ENCODE measurements at regions not wholly inside any gene's neighbourhood (a gene's known extent, or its start where the extent isn't known, plus 50 kb on each side); places are given as distances from the start of the nearest gene placed in this dataset.

GRCh38 chr10:61356354-61356753 lies 96.8 kb downstream of the TMEM26 start:
- intact Hi-C loops (cut with DNase I), result no loop called here
- no peak overlapping the region for H3K27ac ChIP-seq (ENCODE audit: low read depth in 2 of 2, low read length in 2 of 2)
- TF ChIP-seq CTCF (IDR thresholded peaks at IDR 0.05; ENCODE audit: borderline replicate concordance, extremely low read depth, insufficient read depth), result no peak
- no peak overlapping the region for H3K9ac ChIP-seq (ENCODE audit: low read length in 3 of 3)
- H3K4me1 ChIP-seq (ENCODE audit: control insufficient read depth in 2 of 3, insufficient read depth in 2 of 3, low read depth in 1 of 3, low read length in 3 of 3), result peaks cover 0 to 2% (median 0%) of the 10 kb centered on the region in 3 donors
- no peaks in the 10 kb centered on the region for H3K36me3 ChIP-seq (ENCODE audit: control insufficient read depth in 2 of 3, insufficient read depth in 3 of 3, low read length in 3 of 3)
- DNase-seq (no peak), FAIRE-seq (no peak)
- no peaks in the 10 kb centered on the region for H3K9me3 ChIP-seq (ENCODE audit: control insufficient read depth in 2 of 3, insufficient read depth in 1 of 3, low read length in 3 of 3)
- no peaks in the 10 kb centered on the region for H3K27me3 ChIP-seq (ENCODE audit: control insufficient read depth, insufficient read depth, low read length)
- H3K4me3 ChIP-seq (ENCODE audit: low read length in 3 of 3), result no peak overlapping the region

GRCh38 chr10:61355211-61355610 lies 98.0 kb downstream of the TMEM26 start:
- no peaks in the 10 kb centered on the region for H3K9me3 ChIP-seq (ENCODE audit: control insufficient read depth in 2 of 3, insufficient read depth in 1 of 3, low read length in 3 of 3)
- H3K36me3 ChIP-seq (ENCODE audit: control insufficient read depth in 2 of 3, insufficient read depth in 3 of 3, low read length in 3 of 3), result no peaks in the 10 kb centered on the region
- no peak for TF ChIP-seq CTCF (IDR thresholded peaks at IDR 0.05; ENCODE audit: borderline replicate concordance, extremely low read depth, insufficient read depth)
- no peak overlapping the region for H3K9ac ChIP-seq (ENCODE audit: low read length in 3 of 3)
- no peak overlapping the region for H3K27ac ChIP-seq (ENCODE audit: low read depth in 2 of 2, low read length in 2 of 2)
- peaks cover 0 to 2% (median 0%) of the 10 kb centered on the region in 3 donors for H3K4me1 ChIP-seq (ENCODE audit: control insufficient read depth in 2 of 3, insufficient read depth in 2 of 3, low read depth in 1 of 3, low read length in 3 of 3)
- FAIRE-seq (no peak), DNase-seq (no peak)
- intact Hi-C loops (cut with DNase I), result no loop called here
- H3K27me3 ChIP-seq (ENCODE audit: control insufficient read depth, insufficient read depth, low read length), result no peaks in the 10 kb centered on the region
- no peak overlapping the region for H3K4me3 ChIP-seq (ENCODE audit: low read length in 3 of 3)

DNA sequence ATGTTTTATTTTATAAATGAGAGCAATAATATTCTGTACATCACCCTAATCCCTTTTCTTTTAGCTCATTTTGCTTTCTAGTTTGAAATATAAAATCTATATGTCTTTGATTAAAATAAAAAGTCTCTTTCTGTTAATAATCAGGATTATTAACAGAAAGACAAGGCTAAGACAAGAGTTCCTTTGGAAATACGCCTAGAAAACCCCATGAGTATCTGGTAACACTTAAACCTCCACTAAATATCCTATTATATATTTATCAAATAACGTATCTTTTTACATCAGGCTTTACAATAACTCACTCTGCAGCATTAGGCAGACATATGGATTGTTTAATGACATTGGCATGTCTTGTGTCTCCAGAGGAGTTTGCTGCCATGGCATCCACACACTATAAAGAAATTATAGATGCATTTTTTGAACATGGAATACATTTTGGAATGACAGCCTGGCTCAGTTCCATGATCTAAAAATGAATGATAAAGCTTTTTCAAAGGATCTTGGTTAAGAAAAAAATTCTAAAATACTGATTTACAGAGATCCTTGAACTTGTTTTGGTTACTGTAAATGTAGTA lies 98.7 kb downstream of the TMEM26 start:
- Histone ChIP-seq H3K36me3 (ENCODE audit: control insufficient read depth in 2 of 3, insufficient read depth in 3 of 3, low read length in 3 of 3) (no peaks in the 10 kb centered on the region), H3K4me1 (ENCODE audit: control insufficient read depth in 2 of 3, insufficient read depth in 2 of 3, low read depth in 1 of 3, low read length in 3 of 3) (peaks cover 0 to 2% (median 0%) of the 10 kb centered on the region in 3 donors), H3K9me3 (ENCODE audit: control insufficient read depth in 2 of 3, insufficient read depth in 1 of 3, low read length in 3 of 3) (no peaks in the 10 kb centered on the region), H3K27ac (ENCODE audit: low read depth in 2 of 2, low read length in 2 of 2) (no peak overlapping the region), H3K4me3 (ENCODE audit: low read length in 3 of 3) (no peak overlapping the region), H3K9ac (ENCODE audit: low read length in 3 of 3) (no peak overlapping the region), H3K27me3 (ENCODE audit: control insufficient read depth, insufficient read depth, low read length) (no peaks in the 10 kb centered on the region)
- no peak for TF ChIP-seq CTCF (IDR thresholded peaks at IDR 0.05; ENCODE audit: borderline replicate concordance, extremely low read depth, insufficient read depth)
- FAIRE-seq, result no peak
- intact Hi-C loops (cut with DNase I), result no loop called here
- DNase-seq, result no peak

DNA sequence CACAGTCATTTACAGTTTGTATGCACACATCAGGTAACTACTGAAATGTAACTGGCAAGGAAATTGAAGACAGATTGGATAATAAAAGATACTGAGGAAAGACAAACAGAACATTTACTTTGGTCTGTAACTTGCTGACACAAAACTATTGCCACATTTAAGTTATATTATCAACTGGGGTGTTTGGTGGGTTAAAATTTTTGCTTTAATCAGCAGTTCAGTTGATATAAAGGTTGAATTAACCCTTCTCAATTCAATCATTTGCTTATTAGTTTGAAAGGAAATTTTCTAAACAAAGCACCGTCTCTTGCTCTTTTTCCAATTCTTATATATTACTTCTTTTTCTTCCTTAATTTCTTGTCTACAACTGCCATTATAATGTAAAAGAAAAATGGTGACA lies 102.4 kb downstream of the TMEM26 start:
- Histone ChIP-seq H3K9ac (ENCODE audit: low read length in 3 of 3) (no peak overlapping the region), H3K36me3 (ENCODE audit: control insufficient read depth in 2 of 3, insufficient read depth in 3 of 3, low read length in 3 of 3) (no peaks in the 10 kb centered on the region), H3K9me3 (ENCODE audit: control insufficient read depth in 2 of 3, insufficient read depth in 1 of 3, low read length in 3 of 3) (no peaks in the 10 kb centered on the region), H3K4me1 (ENCODE audit: control insufficient read depth in 2 of 3, insufficient read depth in 2 of 3, low read depth in 1 of 3, low read length in 3 of 3) (peaks cover 0 to 2% (median 0%) of the 10 kb centered on the region in 3 donors), H3K27ac (ENCODE audit: low read depth in 2 of 2, low read length in 2 of 2) (no peak overlapping the region), H3K4me3 (ENCODE audit: low read length in 3 of 3) (no peak overlapping the region), H3K27me3 (ENCODE audit: control insufficient read depth, insufficient read depth, low read length) (no peaks in the 10 kb centered on the region)
- intact Hi-C loops (cut with DNase I), result no loop called here
- DNase-seq (no peak), FAIRE-seq (no peak)
- TF ChIP-seq CTCF (IDR thresholded peaks at IDR 0.05; ENCODE audit: borderline replicate concordance, extremely low read depth, insufficient read depth), result no peak

All from kidney (tissue), 13 donors.